Ammon's horn (tissue), 1 donor: ENCODE measurements at regions not wholly inside any gene's neighbourhood (a gene's known extent, or its start where the extent isn't known, plus 50 kb on each side); places are given as distances from the start of the nearest gene placed in this dataset.
A peak's percentile ranks its signal among the peaks of the same experiment; 100 is the strongest.
"Not testable (repeated sequence)": the region's sequence is repeated elsewhere in the genome, so short reads cannot be mapped to it uniquely, and the experiment has no call there.

ENCODE experiments used
- DNase-seq: peaks from one replicate; pipeline ENCODE4 v3.0.0-alpha.2; 2016; ENCODE audit warnings: low spot score

DNA sequence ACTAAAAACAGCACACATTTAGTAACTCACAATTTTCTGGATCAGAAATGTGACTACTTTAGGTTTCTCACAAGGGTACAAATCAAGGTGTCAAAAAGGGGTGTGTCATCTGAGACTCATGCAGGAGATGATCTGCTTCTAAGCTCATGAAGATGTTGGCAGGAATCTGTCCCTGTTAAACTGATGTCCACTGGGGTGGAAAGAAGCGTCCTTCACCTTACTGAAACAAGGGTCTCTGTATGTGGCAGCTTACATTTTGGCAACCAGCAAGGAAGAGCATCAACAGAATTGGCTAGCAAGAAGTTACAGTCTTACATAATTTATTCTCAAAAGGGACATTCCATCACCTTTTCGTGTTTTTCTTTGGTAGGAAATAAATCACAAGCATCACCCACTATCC is 1223.8 kb downstream of the AMY1C start:
- DNase-seq = no peak

DNA sequence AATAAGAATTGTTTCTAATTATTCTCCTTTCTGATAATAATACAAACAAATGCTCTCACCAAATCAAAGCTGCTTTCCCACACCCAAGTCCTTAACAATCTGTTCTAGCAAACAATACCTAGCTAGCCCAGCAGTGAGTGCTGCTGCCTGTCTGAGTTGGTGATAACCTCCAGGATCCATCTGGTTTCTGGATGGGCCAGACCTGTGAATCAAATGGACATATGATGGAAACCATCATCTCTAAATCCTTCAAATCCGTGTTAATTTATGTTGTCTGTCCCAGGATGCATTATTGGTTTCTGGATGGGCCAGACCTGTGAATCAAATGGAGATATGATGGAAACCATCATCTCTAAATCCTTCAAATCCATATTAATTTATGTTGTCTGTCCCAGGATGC is 1230.0 kb downstream of the AMY1C start:
- no peak for DNase-seq

DNA sequence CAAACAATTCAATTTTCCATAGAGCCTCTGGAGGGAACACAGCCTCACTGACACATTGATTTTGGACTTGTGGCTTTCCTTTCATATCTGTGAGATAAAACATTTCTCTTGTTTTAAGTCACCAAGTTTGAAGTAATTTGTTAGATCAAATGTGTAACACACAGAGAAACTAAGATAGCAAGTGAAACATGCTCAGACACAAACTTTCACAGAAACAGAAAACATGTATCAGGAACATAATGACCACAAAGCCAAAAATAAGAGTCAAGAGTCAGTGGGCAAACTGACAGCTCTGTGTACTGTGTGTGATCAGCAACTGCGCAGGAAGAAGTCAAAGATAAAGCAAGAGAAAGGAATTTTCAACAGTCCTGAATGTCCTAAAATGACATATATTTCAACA is 1237.5 kb downstream of the AMY1C start:
- no peak for DNase-seq

DNA sequence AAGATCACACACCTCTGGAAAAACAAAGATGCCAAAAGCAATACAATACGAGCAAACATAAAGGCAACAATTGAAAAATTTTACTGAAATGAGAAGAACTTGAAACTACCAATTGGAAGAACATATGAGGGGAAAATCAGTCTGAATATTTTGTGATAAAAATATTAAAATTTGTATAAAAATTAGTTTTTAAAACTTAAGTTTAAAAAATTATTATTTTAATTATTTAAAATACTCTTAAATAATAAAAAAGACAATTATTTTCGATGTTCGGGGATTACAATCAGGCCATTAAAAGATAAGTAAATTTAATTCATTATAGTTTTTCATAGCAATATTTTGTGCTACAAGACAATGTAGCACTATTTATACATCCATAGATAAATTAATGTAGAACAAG is 1239.3 kb downstream of the AMY1C start:
- DNase-seq = no peak

DNA sequence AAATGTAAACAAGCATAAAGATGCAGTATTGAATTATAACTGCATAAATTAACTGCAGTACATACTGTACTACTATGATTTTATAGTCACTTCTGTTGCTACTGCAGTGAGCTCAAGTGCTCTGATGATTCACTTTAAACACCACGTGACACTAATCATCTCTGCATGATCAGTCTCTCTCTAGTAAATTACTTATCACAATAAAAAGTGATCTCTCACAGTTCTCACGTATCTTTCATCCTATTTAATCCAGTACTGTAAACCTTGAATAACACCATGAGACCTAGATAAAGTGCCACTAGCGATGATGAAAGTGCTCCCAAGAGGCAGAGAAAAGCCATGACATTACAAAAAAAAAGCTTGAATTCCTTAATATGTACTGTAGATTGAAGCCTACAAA is 1242.0 kb downstream of the AMY1C start:
- no peak for DNase-seq

DNA sequence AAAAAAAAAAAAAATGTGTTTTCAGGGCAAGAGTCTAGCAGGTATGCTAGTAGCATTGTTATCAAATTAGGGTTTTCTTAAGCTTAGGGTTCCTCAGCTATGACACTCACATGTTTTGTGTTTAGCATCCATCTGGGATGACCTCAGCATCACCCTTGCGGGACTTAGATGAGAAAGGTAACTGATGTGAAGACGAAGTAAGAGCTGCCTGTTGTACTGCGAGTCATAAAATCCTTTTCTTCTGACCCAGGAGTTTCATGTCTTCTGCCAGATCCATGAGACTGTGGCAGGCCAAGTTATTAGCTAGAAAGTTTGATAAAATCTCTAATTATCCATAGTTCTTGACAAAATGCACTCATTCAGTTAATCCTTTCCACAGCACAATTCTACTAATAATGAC is 1251.1 kb downstream of the AMY1C start:
- no peak for DNase-seq

DNA sequence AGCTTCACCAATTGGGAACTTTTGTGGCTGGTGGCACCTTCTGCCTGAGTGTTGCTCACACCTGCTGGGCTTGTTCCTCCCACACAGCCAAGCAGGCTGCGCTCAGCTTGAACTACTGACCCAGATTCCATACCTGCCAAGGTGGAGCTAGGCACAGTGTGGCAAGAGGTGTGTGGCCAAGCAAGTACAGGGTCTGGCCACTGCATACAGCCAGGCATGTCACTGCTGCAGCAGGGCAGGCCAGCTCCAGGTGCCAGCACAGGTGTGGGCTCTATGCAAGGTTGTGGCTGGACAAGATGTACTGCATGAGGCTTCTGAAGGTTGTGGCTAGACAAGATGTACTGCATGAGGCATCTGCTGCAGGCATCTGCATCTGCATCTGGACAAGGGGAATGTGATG is 1254.8 kb downstream of the AMY1C start:
- DNase-seq = no peak

DNA sequence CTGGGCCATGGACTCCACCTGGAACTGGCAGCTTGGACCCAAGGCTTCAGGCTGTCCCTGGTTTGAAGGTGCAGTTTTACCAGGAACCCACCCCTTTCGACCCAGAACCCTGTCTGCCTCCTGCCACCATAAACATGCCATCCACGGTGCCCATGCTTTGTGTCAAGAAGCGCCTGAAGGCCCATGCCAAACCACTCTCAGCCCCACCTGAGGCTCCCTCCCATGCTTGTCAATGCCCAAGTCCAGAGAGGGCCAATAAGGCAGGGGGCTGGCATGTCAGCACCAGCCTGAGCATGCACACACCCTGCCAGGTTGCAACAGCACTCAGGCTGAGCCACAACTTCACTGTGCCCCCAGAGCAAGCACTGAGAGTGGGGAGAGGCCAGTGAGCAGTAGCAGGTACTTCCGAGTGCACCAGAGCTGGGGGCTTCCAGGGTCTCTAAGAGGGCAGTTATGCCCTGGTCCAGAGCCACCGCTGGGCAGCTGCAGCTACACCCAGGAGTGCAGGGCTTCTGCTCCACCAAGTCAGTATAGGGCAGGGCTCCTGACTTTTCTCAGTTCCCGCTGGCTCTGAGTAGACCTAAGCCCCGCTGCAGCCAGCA is 1256.0 kb downstream of the AMY1C start:
- no peak for DNase-seq

DNA sequence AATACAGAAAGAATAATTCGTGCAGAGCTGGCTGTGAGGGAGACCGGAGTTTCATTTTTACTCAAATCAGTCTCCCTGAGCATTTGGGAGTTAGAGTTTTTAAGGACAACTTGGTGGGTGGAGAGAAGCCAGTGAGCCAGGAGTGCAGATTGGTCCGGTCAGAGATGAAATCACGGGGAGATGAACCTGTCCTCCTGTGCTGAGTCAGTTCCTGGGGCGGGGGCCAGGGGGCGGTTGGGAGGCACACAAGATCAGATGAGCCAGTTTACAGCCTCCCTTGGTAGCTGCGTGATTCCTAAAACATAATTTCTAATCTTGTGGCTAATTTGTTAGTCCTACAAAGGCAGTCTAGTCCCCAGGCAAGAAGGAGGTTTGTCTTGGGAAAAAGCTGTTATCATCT is 1267.9 kb downstream of the AMY1C start:
- no peak for DNase-seq

DNA sequence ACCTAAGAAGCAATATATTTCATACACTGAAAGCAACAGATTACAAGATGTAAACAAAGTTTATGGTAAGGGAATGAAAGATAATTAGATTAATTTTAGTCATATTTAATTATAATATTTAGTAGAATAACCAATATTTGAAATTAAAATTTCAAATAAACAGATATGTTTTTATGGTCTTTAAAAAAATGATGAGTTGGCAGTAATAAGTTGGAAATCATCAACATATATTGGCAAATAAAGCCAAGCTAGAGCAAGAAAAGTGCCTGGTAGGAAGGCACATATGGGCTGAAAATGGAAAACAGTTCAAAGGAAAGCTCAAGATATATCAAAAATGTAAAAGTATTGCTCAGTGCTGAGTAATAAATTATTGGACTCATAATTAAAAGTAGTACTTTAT is 1274.0 kb downstream of the AMY1C start:
- DNase-seq = no peak

DNA sequence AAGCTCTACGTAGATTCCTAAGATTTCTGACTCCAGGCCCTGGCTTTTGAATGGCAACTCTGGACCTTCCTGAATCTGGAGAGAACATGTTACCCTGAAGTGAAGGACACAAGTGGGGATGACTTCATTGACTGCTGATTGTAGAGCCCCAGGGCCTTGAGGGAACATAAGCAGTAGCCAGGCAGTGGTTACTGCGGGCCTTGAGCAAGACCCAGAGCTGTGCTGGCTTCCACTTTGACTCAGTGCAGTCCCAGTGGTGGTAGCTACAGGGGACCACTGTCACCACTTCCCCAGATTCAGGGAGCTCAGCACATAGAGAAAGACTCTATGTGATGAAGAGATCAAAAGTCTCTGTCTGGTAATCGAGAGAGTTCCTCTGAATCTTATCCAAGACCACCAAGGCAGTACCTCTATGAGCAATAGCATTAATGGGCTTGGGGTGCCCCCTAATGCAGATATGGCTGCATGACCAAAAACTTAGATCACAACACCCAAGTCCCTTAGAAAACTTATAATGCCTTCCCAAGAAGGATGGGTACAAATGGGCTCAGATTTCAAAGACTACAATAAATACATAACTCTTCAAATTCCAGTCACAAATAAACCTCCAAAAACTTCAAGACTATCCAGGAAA is 1278.3 kb downstream of the AMY1C start:
- no peak for DNase-seq

DNA sequence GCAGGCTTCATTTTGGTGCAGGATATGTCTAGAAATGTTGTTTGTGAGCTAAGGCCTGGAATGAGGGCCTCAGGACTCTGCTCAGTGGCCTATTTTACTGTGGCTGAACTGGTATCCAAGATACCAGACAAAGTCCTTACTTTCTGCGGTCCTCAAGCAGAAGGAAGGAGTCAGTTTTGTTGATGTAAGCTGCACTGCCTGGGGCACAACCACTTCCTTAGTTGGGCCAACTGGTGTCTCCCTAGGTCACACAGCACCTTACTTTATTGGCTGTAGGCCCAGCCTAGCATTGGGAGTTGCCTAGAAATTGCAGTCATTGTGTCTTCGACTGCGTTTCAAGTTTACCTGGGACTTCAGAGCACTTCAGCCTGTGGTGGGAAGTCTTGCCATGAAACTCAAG is 1322.7 kb downstream of the AMY1C start:
- DNase-seq = no peak

DNA sequence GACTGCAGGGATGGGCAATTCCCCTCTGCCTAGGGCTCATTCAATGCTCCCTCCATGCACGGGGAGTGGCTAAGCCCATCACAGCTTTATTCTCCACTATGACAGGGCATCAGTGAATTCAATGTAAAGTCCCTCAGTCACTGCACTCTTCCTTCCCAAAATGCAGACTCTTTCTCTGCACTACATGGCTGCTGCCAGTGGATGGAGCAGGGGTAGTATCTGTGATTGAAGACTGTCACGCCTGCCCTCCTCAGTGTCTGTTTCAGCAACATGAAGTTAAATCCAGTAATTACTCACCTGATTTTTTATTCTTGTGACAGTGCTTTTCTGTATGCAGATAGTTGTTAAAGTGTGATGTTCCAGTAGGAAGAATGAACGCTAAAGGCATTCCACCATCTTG is 1323.2 kb downstream of the AMY1C start:
- DNase-seq = no peak

DNA sequence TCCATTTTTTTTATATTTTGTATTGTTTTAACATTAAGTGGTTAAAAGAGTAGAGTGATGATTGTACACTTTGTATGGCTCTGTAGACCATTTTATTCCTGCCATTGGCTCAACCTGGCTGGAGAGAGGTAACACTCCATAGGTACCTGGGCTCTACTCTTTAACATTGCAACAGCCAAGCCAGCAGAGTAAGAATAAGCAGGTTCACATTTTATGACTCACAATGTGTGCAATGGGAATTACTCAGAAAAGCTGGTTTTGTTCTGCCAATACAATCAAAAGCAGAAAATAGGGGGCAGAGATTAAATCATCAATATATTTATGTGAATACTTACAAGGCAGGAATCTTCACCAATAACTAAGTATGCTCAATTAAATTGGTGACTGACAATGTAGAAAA is 1324.0 kb downstream of the AMY1C start:
- DNase-seq = no peak

DNA sequence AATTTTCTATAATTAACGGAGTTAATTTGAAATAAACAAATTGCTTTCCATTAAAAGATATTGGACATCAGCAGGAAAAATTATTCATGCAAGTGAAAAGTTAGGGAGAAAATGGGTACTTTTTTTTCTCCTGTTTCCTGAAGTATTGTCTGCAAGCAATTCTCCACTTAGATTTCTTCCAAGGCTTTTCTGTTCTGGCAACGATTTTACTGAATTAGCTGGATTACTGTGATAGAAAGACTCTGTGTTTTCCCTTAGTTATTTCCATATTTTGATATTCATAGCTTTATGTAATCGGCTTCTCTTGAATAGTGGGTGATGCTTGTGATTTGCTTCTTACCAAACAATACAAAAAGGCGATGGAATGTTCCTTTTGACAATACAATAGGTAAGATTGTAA is 1333.9 kb downstream of the AMY1C start:
- DNase-seq = no peak

DNA sequence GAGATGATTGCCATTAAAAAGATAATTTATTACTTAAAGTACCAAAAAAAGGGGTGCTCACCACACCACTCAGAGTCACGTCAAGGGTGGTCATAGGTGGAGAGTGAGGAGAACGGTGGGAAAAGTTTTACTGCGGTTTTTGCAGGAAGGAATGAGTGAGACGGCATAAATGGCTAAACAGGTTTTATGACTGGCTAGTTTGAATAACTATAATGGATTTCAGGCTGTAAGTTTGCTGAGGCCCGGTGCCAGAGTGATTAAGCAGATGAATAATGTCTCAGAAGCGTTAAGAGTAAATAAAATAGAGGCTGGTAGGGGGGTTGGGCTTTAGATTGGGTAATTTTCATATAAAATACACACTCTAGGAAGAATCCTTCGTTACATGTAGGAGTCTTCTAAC is 1337.8 kb downstream of the AMY1C start:
- no peak for DNase-seq

DNA sequence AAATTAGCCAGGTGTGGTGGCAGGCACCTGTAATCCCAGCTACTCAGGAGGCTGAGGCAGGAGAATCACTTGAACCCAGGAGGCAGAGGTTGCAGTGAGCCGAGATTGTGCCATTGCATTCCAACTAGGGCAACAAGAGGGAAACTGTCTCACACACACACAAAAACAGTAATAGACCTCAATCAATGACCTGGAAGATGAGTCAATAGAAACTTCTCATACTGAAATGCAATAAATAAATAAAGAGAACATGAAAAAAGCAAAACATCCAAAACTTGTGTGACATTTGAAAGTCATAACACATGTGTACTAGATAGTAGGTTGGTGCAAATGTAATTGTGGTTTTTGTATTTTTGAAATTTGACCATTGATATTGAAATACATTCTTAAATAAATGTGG is 1338.5 kb downstream of the AMY1C start:
- no peak for DNase-seq

DNA sequence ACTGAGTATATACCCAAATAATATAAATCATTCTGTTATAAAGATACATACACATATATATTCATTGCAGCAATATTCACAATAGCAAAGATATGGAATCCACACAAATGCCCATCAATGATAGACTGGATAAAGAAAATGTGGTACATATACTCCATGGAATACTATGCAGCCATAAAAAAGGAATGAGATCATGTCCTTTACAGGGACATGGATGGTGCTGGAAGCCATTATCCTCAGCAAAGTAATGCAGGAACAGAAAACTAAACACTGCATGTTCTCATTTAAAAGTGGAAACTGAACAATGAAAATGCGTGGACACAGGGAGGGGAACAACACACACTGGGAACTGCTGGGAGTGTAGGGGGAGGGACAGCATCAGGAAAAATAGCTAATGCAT is 1344.2 kb downstream of the AMY1C start:
- DNase-seq = not testable (repeated sequence)

DNA sequence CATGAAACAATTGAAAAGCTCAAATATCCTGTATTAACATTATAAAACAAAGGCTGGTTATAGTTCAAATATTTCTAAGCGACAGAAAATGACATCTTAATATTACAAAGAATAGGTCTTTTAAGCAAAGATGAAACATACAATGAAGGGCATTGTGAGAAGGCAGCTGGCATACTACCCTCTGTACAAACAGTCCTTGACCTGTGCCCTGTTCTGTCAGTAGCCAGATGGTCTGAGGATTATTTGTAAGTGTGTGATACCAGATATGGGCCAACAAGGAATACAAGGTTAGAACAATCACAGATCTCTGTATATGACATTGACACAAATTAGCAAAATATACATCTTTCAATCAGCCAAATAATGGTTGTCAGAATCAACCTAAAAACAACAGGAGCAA is 1350.4 kb downstream of the AMY1C start:
- no peak for DNase-seq

DNA sequence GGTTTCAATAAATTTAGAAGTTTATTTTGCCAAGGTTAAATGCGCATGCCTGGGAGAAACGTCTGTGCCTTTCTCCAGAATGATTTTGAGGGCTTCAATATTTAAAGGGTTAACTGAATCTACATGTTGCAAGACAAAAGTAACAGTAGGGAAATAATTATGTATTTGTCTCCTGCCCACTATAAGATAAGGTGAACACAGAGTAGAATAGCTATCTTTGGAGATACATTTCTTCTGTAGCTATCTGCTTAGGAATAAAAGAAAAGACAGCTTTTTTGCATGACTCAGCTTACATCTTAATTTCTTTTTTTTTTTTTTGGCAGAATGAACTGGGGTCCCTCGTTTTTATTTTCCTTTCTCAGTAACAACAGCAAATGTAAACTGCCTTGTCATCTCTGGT is 1351.6 kb downstream of the AMY1C start:
- DNase-seq = no peak

DNA sequence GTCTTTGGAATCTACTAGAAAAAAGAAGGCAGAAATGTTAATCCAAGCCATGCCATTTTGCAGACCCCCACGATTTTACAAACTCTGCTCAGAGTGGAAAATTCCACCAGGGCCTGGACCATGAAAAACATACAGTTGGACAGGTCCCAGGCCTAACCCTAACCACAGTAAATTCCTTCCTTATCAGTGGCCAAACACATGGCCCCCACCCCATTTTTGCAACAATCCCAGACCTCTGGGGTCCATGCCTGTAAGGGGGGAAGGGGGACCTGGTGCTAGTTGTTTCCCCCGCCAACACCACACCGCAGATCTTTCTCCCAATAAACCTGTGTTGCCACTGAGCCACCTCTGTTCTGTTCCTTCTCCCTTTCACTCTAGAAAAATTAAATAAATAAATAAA is 1352.7 kb downstream of the AMY1C start:
- DNase-seq = no peak

DNA sequence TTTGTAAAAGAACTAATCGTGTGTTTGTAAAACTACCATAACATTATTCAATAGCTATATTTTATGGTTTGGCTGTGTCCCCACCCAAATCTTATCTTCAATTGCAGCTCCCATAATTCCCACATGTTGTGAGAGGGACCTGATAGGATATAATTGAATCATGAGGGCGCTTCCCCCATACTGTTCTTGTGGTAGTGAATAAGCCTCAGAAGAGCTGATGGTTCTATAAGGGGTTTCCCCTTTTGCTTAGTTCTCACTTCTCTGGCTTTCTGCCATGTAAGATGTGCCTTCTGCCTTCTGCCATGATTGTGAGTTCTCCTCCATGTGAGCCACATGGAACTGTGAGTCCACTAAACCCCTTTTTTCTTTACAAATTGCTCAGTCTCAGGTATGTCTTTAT is 1372.3 kb downstream of the AMY1C start:
- DNase-seq = no peak

DNA sequence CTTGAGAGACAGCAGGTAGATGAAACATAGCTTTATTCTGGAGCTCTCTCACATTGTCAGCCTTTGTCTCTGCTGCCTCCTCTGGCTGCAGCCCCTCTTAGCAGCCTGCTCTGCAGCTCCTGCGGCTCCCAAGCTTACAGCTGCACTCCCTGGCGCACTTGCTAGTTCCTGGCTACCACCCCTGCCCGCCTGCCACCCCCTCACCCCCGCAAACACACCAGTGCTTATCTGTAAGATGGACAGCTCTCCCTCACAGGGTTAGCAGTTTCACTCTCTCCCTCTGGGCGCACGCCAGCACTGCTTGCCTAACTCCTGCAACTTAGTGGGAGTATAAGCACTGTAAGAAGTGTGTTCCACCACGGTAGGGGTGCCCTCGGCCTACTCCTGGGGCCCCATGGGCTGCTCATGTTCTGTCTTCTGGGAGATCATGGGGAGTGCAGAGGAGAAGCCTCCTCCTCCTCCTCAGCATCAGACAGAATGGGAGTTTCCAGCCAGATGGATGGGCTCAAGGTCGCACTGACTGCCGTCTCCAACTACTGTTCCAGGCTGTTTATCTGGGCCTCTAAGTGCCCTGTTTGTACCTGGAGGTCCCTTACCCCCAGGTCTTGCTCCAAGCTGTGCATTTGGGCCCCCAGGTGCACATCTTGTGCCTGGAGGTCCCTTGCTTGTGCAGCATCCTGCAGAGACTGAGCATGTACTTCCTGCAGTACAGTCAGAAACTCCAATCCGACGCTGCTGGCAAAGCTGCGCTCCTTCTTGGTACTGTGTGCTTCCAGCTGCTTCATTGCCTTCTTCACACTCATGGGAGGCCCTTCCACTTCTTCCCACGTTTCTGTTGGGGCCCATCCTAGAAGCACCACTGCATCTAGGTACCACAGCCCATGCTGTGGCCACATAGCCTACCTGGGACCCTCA is 1388.1 kb downstream of the AMY1C start:
- peak; percentile 21 for DNase-seq
